ENCODE measurements at regions not wholly inside any gene's neighbourhood (a gene's known extent, or its start where the extent isn't known, plus 50 kb on each side); places are given as distances from the start of the nearest gene placed in this dataset.

DNA sequence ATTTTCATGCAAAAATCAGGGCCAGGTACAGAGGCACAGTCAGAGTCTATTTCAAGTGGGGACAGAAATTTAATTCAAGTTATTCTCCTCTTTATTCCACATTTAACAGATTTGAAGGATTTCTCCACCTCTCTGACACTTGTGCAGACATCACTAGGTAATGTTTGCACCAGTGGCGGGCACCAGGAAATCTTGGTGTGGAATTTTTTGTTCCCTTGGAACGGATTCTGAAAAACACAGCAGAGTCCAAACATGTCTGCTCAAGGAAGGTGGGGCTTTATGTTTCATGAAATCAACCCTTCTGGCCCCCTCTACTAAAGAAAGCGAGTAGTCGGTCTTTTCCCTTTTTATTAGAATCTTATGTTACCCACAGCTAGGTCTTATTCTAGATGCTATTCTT lies 271.2 kb upstream of the MDFIC2 start:
- no peak for DNase-seq (ENCODE audit: extremely low read depth, low read depth, low spot score)

DNA sequence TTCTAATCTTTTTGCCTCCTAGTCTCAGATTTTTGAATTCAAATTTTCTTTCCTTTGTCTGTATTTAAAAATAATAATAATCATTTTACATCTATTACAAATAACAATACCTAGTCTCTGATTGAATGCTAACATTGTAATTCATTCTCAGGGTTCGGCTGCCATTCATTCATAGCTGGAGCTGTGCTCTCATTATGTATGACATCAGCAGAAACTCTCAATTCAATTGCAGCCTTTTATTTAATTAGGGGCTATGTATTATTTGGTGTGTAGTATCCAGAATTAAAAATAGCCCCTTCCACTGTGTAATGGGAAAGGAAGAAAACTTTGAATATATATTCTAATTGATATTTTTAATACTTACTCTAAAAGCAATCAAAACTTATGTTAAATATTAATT lies 270.4 kb upstream of the MDFIC2 start:
- DNase-seq (ENCODE audit: extremely low read depth, low read depth, low spot score) = no peak

GRCh38 chr3:70580021-70580420 lies 267.6 kb upstream of the MDFIC2 start:
- no peak for DNase-seq (ENCODE audit: extremely low read depth, low read depth, low spot score)

GRCh38 chr3:70571696-70572095 lies 259.3 kb upstream of the MDFIC2 start:
- no peak for DNase-seq (ENCODE audit: extremely low read depth, low read depth, low spot score)

- DNase-seq (ENCODE audit: extremely low read depth, low read depth, low spot score) = no peak
These were observed 258.1 kb upstream of the MDFIC2 start for GRCh38 chr3:70570584-70570983.

DNA sequence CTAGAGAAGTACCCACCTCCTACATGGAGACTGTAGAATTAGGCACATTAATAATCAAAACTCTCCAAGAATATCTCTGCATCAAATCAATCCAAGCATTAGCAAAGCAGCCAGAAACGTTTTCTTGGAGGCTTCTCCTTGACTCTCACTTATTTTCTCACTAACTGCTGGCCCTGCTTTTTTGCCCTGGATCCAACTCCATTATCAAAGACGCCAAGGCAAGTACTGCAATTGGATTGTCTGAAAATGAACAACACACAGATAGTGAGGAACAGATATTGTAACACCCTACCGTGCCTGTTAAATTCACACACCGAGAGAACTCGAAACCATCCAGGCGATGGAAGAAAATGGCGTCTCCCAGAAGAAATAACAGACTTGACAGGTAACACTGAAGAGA lies 256.2 kb upstream of the MDFIC2 start:
- no peak for DNase-seq (ENCODE audit: extremely low read depth, low read depth, low spot score)

- DNase-seq (ENCODE audit: extremely low read depth, low read depth, low spot score) = no peak
These were observed 253.4 kb upstream of the MDFIC2 start for GRCh38 chr3:70565861-70566260.

DNA sequence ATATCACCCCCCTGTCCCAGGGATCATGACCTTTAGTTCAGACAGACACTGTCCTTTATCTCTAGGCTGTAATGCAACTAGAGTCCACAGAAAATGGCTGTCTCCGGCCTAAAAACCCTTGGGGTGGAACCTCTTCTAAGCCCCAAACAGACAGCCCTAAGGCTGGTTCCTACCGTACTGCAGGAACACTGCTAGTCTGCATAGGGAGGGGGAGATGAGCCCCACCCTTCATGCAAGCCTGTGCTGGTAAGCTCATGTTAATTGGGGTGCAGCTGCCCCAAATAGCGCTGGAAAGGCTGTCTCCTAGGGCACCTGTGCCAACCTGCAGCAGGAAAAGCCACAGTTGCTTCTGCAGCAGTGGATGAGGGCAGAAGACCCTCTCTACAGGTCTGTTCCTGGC lies 252.1 kb upstream of the MDFIC2 start:
- no peak for DNase-seq (ENCODE audit: extremely low read depth, low read depth, low spot score)

DNA sequence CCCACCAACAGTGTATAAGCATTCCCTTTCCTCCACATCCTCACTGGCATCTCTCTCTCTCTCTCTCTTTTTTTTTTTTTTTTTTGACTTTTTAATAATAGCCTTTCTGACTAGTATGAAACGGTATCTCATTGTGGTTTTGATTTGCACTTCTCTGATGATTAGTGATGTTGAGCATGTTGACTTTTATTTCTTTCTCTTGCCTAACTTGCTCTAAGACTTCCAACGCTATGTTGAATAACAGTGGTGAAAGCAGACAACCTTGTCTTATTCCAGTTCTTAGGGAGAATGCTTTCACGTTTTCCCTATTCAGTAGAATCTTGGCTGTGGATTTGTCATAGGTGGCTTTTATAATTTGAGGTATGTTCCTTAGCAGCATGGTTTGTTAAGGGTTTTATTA lies 249.4 kb upstream of the MDFIC2 start:
- DNase-seq (ENCODE audit: extremely low read depth, low read depth, low spot score) = no peak

DNA sequence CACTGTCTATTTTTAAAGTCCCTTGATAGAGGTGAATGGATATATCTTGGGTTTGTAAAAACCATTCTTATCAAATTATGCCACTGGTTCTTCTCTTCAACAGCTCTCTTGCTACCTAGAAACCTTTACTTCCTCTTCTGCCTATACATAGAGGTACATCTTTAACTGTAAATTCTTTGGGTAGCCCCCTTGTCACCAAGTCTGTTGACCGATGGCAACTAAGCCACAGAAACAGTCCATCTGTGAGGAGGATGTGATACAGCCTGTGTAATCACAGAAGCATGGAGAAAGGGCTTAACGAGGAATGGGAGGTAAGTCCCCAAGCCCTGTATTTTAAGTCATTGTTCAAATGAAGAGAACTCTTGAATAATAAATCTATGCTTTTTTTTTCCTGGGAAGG lies 246.5 kb upstream of the MDFIC2 start:
- no peak for DNase-seq (ENCODE audit: extremely low read depth, low read depth, low spot score)

DNA sequence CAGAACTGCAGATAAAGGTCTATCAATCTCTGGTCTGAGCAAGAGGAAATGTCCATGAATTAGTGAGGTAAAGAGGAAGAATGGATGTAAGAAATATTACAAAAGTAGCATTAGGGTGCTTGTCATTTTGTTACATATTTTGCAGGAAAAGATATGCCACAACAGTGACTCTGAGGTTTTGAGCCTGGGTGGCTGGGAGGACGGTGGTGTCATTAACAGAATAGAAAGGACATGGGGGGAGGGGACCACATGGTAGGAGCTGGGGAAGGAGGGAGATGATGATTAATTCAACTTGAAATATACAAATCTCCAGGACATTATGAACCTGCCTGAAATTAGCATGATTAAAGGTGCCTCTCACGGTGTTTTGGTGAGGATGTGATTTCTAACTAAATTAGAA lies 245.5 kb upstream of the MDFIC2 start:
- DNase-seq (ENCODE audit: extremely low read depth, low read depth, low spot score) = no peak

DNA sequence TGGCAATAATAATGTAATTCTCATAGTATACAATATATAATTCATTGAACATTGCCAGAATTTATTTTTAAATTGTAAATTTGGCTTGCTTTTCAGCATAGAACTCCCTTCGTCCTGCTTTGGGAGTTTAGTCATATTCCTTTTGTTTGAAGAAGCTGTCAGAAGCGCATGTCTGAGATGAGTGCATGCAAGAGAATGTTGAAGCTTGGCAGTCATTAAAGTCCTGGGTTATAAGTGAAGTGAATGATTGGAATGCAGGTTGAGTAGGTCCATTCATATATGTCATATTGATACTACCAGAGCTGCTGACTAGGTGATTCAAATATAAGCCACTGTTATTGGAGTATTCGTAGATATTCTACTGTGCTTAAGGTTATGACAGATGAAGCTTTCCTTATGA lies 243.6 kb upstream of the MDFIC2 start:
- DNase-seq (ENCODE audit: extremely low read depth, low read depth, low spot score) = no peak

DNA sequence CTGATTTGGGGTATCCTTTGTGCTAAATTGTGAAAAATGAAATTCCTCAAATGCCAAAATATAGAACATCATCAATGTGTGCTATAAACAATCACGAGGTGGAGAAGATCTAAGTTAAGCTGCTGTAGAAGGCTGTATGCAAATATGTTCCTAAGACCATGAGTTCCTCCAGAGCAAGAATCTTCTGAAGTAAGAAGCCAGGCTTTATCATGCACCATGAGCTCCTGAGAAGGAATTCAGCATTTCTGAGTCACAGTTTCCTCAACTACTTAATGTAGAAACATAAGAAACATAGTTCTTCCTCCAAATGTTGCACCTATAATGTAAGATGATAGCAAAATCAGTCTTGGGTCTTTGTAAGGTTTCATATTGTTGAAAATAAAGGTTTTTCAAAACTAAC lies 241.7 kb upstream of the MDFIC2 start:
- DNase-seq (ENCODE audit: extremely low read depth, low read depth, low spot score) = no peak

GRCh38 chr3:70550723-70551319 lies 238.4 kb upstream of the MDFIC2 start:
- DNase-seq (ENCODE audit: extremely low read depth, low read depth, low spot score) = no peak

DNA sequence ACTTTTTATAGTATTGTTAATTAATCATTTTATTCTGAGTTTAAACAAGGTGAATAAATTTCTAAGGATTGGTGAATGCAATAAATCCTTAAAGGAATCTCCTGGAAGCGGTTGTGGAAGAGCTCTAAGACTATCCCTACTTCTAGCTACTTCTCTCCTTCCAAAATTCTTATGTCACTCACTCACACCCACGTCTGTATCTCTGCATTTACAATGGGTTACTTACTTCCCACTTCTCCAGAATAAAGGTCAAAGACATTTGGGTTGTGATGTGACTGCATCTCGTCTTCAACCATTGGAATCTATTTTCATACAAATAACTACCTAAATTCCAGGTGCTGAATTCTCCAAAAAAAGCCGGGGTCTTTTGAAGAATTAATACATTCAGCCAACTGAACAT lies 234.2 kb upstream of the MDFIC2 start:
- DNase-seq (ENCODE audit: extremely low read depth, low read depth, low spot score) = no peak

GRCh38 chr3:70543493-70543892 lies 231.1 kb upstream of the MDFIC2 start:
- no peak for DNase-seq (ENCODE audit: extremely low read depth, low read depth, low spot score)

DNA sequence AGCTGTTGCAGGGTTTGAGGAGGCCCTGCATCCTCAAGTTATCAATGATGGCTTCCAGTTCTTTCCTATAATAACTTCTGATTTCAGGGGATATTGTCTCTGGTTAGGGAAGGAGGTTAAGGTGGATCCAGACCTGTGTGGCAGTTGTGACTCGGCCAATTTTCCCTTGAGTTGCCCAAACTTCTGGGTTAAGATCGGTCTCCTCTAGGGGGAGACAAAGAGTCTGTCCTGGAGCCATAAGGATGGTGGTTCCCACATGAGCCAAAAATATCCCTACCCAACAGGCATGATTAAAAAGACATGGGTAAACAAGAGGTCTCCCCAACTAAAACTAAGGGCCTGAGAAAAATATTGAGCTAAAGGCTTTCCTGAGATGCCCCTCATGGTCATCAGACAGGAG lies 227.5 kb upstream of the MDFIC2 start:
- DNase-seq (ENCODE audit: extremely low read depth, low read depth, low spot score) = no peak

GRCh38 chr3:70532806-70533205 lies 220.4 kb upstream of the MDFIC2 start:
- no peak for DNase-seq (ENCODE audit: extremely low read depth, low read depth, low spot score)

GRCh38 chr3:70531838-70532489 lies 219.5 kb upstream of the MDFIC2 start:
- DNase-seq (ENCODE audit: extremely low read depth, low read depth, low spot score) = no peak

GRCh38 chr3:70531063-70531657 lies 218.7 kb upstream of the MDFIC2 start:
- DNase-seq (ENCODE audit: extremely low read depth, low read depth, low spot score) = peak; percentile 20

DNA sequence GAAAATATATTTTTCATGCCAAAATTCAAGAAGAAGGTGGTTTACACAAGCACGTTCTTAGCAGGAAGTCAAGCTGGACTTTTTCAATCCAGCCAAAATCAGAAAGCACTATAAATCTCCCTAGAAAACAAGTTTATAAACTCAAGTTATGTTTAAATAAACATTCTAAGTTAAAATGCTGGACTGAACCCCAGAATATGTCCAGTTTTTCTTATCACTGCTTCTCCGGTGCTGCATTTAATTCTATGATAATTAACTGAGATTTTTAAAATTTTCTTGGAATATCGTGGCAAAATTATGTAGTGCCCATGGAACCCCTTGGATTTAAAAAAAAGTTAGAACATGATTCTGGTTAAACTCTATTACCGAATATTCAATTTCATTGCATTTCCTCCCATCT lies 218.2 kb upstream of the MDFIC2 start:
- DNase-seq (ENCODE audit: extremely low read depth, low read depth, low spot score) = no peak

- DNase-seq (ENCODE audit: extremely low read depth, low read depth, low spot score) = no peak
These were observed 214.6 kb upstream of the MDFIC2 start for GRCh38 chr3:70527026-70527425.

Data from glomerular endothelial cell (primary cell).